GM12875 (cell line): ENCODE measurements at regions not wholly inside any gene's neighbourhood (a gene's known extent, or its start where the extent isn't known, plus 50 kb on each side); places are given as distances from the start of the nearest gene placed in this dataset.

Source experiments
- H3K4me3 ChIP-seq: one replicate; pipeline ENCODE4 v1.5.1; 2011; ENCODE audit warnings: low read depth, low read length, control low read depth
- CTCF ChIP-seq: IDR thresholded peaks from 2 replicates; pipeline ENCODE4 v1.5.1; 2011; ENCODE audit warnings: low read depth, mild to moderate bottlenecking, control low read depth, inconsistent platforms, low read length, moderate library complexity, borderline replicate concordance; ENCODE audit not compliant: insufficient read depth

GRCh38 chr4:3349116-3349515 is 56.3 kb downstream of the RGS12 start:
- TF ChIP-seq CTCF: no peak
- no peak overlapping the region for H3K4me3 ChIP-seq

GRCh38 chr4:3351997-3352396 is 59.2 kb downstream of the RGS12 start:
- no peak for TF ChIP-seq CTCF
- H3K4me3 ChIP-seq: no peak overlapping the region

GRCh38 chr4:3352505-3352904 is 59.7 kb downstream of the RGS12 start:
- no peak for TF ChIP-seq CTCF
- no peak overlapping the region for H3K4me3 ChIP-seq

- H3K4me3 ChIP-seq: no peak overlapping the region
- no peak for TF ChIP-seq CTCF
Observed at GRCh38 chr4:3352941-3353594, 60.2 kb downstream of the RGS12 start.

GRCh38 chr4:3353752-3354454 is 61.1 kb downstream of the RGS12 start:
- TF ChIP-seq CTCF: no peak
- no peak overlapping the region for H3K4me3 ChIP-seq

GRCh38 chr4:3354455-3354811 is 61.6 kb downstream of the RGS12 start:
- TF ChIP-seq CTCF: no peak
- H3K4me3 ChIP-seq: no peak overlapping the region

GRCh38 chr4:3355266-3355748 is 62.5 kb downstream of the RGS12 start:
- H3K4me3 ChIP-seq: no peak overlapping the region
- no peak for TF ChIP-seq CTCF
